Tibial nerve (tissue), 4 donors: ENCODE measurements at regions not wholly inside any gene's neighbourhood (a gene's known extent, or its start where the extent isn't known, plus 50 kb on each side); places are given as distances from the start of the nearest gene placed in this dataset.

Experiments
- DNase-seq, 2 donors: peaks; one replicate each; pipeline ENCODE4 v3.0.0-alpha.2; 2019; ENCODE audit warnings: low spot score in 2 of 2
- H3K27ac ChIP-seq, 4 donors: fragments of 200-600 bp; sonication (generic) in 3 of 4; one replicate each; pipeline ENCODE4 v1.5.1; 2017 to 2019; ENCODE audit warnings: mild to moderate bottlenecking in 1 of 4
- H3K27me3 ChIP-seq, 2 donors: fragments of 200-600 bp; sonication (generic) in 1 of 2; one replicate each; pipeline versions ENCODE4 v1.5.1 to v1.6.0; 2017 to 2019
- H3K36me3 ChIP-seq, 3 donors: fragments of 200-600 bp; sonication (generic); one replicate each; pipeline ENCODE4 v1.5.1; 2018 to 2019
- H3K4me1 ChIP-seq, 4 donors: fragments of 200-600 bp; sonication (generic) in 3 of 4; one replicate each; pipeline ENCODE4 v1.5.1; 2017 to 2019
- H3K4me3 ChIP-seq, 4 donors: fragments of 200-600 bp; sonication (generic) in 3 of 4; one replicate each; pipeline ENCODE4 v1.5.1; 2017 to 2019; ENCODE audit warnings: mild to moderate bottlenecking in 1 of 4, moderate library complexity in 1 of 4
- H3K9me3 ChIP-seq, 4 donors: fragments of 200-600 bp; sonication (generic) in 3 of 4; one replicate each; pipeline ENCODE4 v1.5.1; 2017 to 2019
- CTCF ChIP-seq, 5 experiments: fragments of 200-600 bp in 3 of 5; fragments of 450-650 bp in 2 of 5; sonication (generic) in 3 of 5; IDR thresholded peaks; one replicate each; pipeline ENCODE4 v1.5.1; 2016 to 2019; ENCODE audit warnings: antibody characterized with exemption in 5 of 5, mild to moderate bottlenecking in 3 of 5, moderate library complexity in 2 of 5
- EP300 ChIP-seq, 2 donors: sonication (generic); formaldehyde crosslinking; IDR thresholded peaks; one replicate each; pipeline ENCODE4 v1.6.1; 2017; ENCODE audit warnings: antibody characterized with exemption in 2 of 2, mild to moderate bottlenecking in 1 of 2
- POLR2A ChIP-seq, 2 donors: fragments of 450-650 bp; IDR thresholded peaks; one replicate each; pipeline ENCODE4 v1.6.1; 2017; ENCODE audit warnings: antibody characterized with exemption in 2 of 2, mild to moderate bottlenecking in 2 of 2, moderate library complexity in 2 of 2
- WGBS, 2 donors: methylation state at CpG; one replicate each; pipeline ENCODE4 v1.1.5; 2018; 5-methylcytosine and 5-hydroxymethylcytosine counted together

- TF ChIP-seq POLR2A (IDR thresholded peaks at IDR 0.05) (no peak), CTCF (IDR thresholded peaks at IDR 0.05) (no peak), EP300 (IDR thresholded peaks at IDR 0.05) (no peak)
- H3K4me3 ChIP-seq, result no peak overlapping the region
- H3K27ac ChIP-seq, result no peak overlapping the region
These were observed 153.3 kb upstream of the ERG start for GRCh38 chr21:38651570-38651969.

GRCh38 chr21:38652396-38652795, 153.3 kb upstream of the ETS2 start:
- Histone ChIP-seq H3K27me3 (peaks cover 0 to 19% of the 10 kb centered on the region in 2 donors), H3K36me3 (no peaks in the 10 kb centered on the region), H3K27ac (no peak overlapping the region), H3K4me3 (no peak overlapping the region), H3K4me1 (no peaks in the 10 kb centered on the region), H3K9me3 (no peaks in the 10 kb centered on the region)
- no peak for DNase-seq
- TF ChIP-seq EP300 (IDR thresholded peaks at IDR 0.05), result no peak
- TF ChIP-seq CTCF (IDR thresholded peaks at IDR 0.05), result no peak
- no peak for TF ChIP-seq POLR2A (IDR thresholded peaks at IDR 0.05)
- 84 to 87% methylated on average over 6 of the region's 6 CpGs for WGBS, 2 donors

More at GRCh38 chr21:38651570-38651969, 153.3 kb upstream of the ERG start:
- Histone ChIP-seq H3K4me1 (no peaks in the 10 kb centered on the region), H3K9me3 (no peaks in the 10 kb centered on the region), H3K27me3 (peaks cover 0 to 20% of the 10 kb centered on the region in 2 donors), H3K36me3 (no peaks in the 10 kb centered on the region)
- WGBS, 2 donors, result 91% methylated on average over 6 of the region's 6 CpGs
- no peak for DNase-seq

GRCh38 chr21:38654580-38654979, 151.1 kb upstream of the ETS2 start:
- Histone ChIP-seq H3K27me3 (peaks cover 0 to 41% of the 10 kb centered on the region in 2 donors), H3K4me3 (no peak overlapping the region), H3K27ac (no peak overlapping the region), H3K9me3 (no peaks in the 10 kb centered on the region), H3K4me1 (no peaks in the 10 kb centered on the region), H3K36me3 (no peaks in the 10 kb centered on the region)
- 87 to 92% methylated on average over 1 of the region's 1 CpG for WGBS, 2 donors
- DNase-seq, result no peak
- TF ChIP-seq CTCF (IDR thresholded peaks at IDR 0.05) (no peak), POLR2A (IDR thresholded peaks at IDR 0.05) (no peak), EP300 (IDR thresholded peaks at IDR 0.05) (no peak)

- TF ChIP-seq EP300 (IDR thresholded peaks at IDR 0.05) (no peak), POLR2A (IDR thresholded peaks at IDR 0.05) (no peak), CTCF (IDR thresholded peaks at IDR 0.05) (no peak)
- WGBS, 2 donors, result 56 to 67% methylated on average over 4 of the region's 4 CpGs
- Histone ChIP-seq H3K9me3 (no peaks in the 10 kb centered on the region), H3K27ac (no peak overlapping the region), H3K27me3 (peaks cover 0 to 72% of the 10 kb centered on the region in 2 donors), H3K36me3 (no peaks in the 10 kb centered on the region), H3K4me3 (no peak overlapping the region), H3K4me1 (peaks cover 0 to 23% (median 0%) of the 10 kb centered on the region in 4 donors)
- no peak for DNase-seq
These were observed 147.2 kb upstream of the ETS2 start for GRCh38 chr21:38658511-38658910.

- Histone ChIP-seq H3K4me3 (peak overlapping the region in 2 of 4 donors; percentile 33 to 55), H3K36me3 (no peaks in the 10 kb centered on the region), H3K27ac (no peak overlapping the region), H3K9me3 (no peaks in the 10 kb centered on the region), H3K4me1 (peaks cover 0 to 23% (median 0%) of the 10 kb centered on the region in 4 donors), H3K27me3 (peaks cover 0 to 74% of the 10 kb centered on the region in 2 donors)
- TF ChIP-seq CTCF (IDR thresholded peaks at IDR 0.05) (no peak), POLR2A (IDR thresholded peaks at IDR 0.05) (no peak), EP300 (IDR thresholded peaks at IDR 0.05) (no peak)
- DNase-seq, result no peak
- WGBS, 2 donors, result 28 to 33% methylated on average over 15 of the region's 16 CpGs
These were observed 145.8 kb upstream of the ETS2 start for GRCh38 chr21:38659936-38660332.
